GM23338 (cell line): ENCODE measurements at regions not wholly inside any gene's neighbourhood (a gene's known extent, or its start where the extent isn't known, plus 50 kb on each side); places are given as distances from the start of the nearest gene placed in this dataset.

Experiments used
- ATAC-seq: fragments of 200-7000 bp; cut with Tn5 transposase; 3 replicates; pipeline ENCODE4 v1.9.1; 2020
- DNase-seq: peaks from one replicate; pipeline ENCODE4 v3.0.0-alpha.2; 2015; ENCODE audit warnings: low spot score
- H2AFZ ChIP-seq: fragments of 200-600 bp; sonication (generic); 2 replicates; pipeline ENCODE4 v1.8.0; 2016; ENCODE audit warnings: antibody characterized with exemption, mild to moderate bottlenecking, moderate library complexity
- H3F3A ChIP-seq: fragments of 200-600 bp; sonication (generic); replicated peaks from 2 replicates; pipeline ENCODE4 v1.8.0; 2017; ENCODE audit warnings: antibody characterized with exemption, mixed run types, low read depth
- H3K27ac ChIP-seq: fragments of 200-600 bp; sonication (generic); 2 replicates; pipeline ENCODE4 v1.6.1; 2016; ENCODE audit warnings: low read depth
- H3K27me3 ChIP-seq: fragments of 200-600 bp; sonication (generic); 2 replicates; pipeline ENCODE4 v1.8.0; 2016; ENCODE audit warnings: mild to moderate bottlenecking, mixed run types, moderate library complexity; ENCODE audit not compliant: insufficient read depth
- H3K36me3 ChIP-seq: fragments of 200-600 bp; sonication (generic); 2 replicates; pipeline ENCODE4 v1.8.0; 2016; ENCODE audit warnings: mild to moderate bottlenecking; ENCODE audit not compliant: insufficient read depth
- H3K4me1 ChIP-seq: fragments of 200-600 bp; sonication (generic); 2 replicates; pipeline ENCODE4 v1.8.0; 2016; ENCODE audit warnings: mild to moderate bottlenecking, moderate library complexity; ENCODE audit not compliant: insufficient read depth
- H3K4me2 ChIP-seq: fragments of 200-600 bp; sonication (generic); 2 replicates; pipeline ENCODE4 v1.7.1; 2017; ENCODE audit warnings: mixed run types
- H3K4me3 ChIP-seq: fragments of 200-600 bp; sonication (generic); 2 replicates; pipeline ENCODE4 v1.6.1; 2016; ENCODE audit warnings: mixed run types
- H3K79me2 ChIP-seq: fragments of 200-600 bp; sonication (generic); replicated peaks from 2 replicates; pipeline ENCODE4 v1.8.0; 2017; ENCODE audit warnings: mild to moderate bottlenecking; ENCODE audit not compliant: insufficient read depth
- H3K9me2 ChIP-seq: fragments of 200-600 bp; sonication (generic); 2 replicates; pipeline ENCODE4 v1.8.0; 2017; ENCODE audit not compliant: insufficient read depth
- H4K20me1 ChIP-seq: fragments of 200-600 bp; sonication (generic); replicated peaks from 2 replicates; pipeline ENCODE4 v1.8.0; 2017; ENCODE audit warnings: mild to moderate bottlenecking; ENCODE audit not compliant: insufficient read depth
- H3K27ac Mint-ChIP-seq: 2 replicates; pipeline ENCODE4 v1.8.0; 2020; ENCODE audit warnings: inconsistent platforms, mild to moderate bottlenecking, moderate library complexity, mixed read lengths
- H3K27me3 Mint-ChIP-seq: 3 replicates; pipeline ENCODE4 v1.8.0; 2022; ENCODE audit warnings: low read depth, mild to moderate bottlenecking, moderate library complexity, mixed read lengths, inconsistent platforms; ENCODE audit not compliant: insufficient read depth, poor library complexity
- H3K36me3 Mint-ChIP-seq: 3 replicates; pipeline ENCODE4 v1.8.0; 2021; ENCODE audit warnings: low read depth, mild to moderate bottlenecking, inconsistent platforms, moderate library complexity, mixed read lengths
- H3K4me1 Mint-ChIP-seq: 3 replicates; pipeline ENCODE4 v1.8.0; 2020; ENCODE audit warnings: mild to moderate bottlenecking, inconsistent platforms, mixed read lengths
- H3K4me3 Mint-ChIP-seq: 3 replicates; pipeline ENCODE4 v1.8.0; 2021; ENCODE audit warnings: moderate library complexity, mild to moderate bottlenecking, inconsistent platforms, mixed read lengths
- H3K9me3 Mint-ChIP-seq: 3 replicates; pipeline ENCODE4 v1.8.0; 2020; ENCODE audit warnings: moderate library complexity, mild to moderate bottlenecking, inconsistent platforms, mixed read lengths
- CREB1 ChIP-seq: fragments of 250-450 bp; sonication (Bioruptor Pico); IDR thresholded peaks from 2 replicates; pipeline ENCODE4 v1.5.0; 2020; ENCODE audit warnings: low read depth, mild to moderate bottlenecking, moderate library complexity
- CTCF ChIP-seq, 2 experiments: fragments of 200-600 bp in 1 of 2; sonication (generic) in 1 of 2; conservative IDR thresholded peaks; 2 replicates each; pipeline versions ENCODE4 v1.5.1 to v1.6.1; 2016 to 2017; ENCODE audit warnings: antibody characterized with exemption in 2 of 2, low read depth in 2 of 2, mild to moderate bottlenecking in 2 of 2, moderate library complexity in 1 of 2
- ETS1 ChIP-seq: IDR thresholded peaks from 2 replicates; pipeline ENCODE4 v1.6.1; 2016; ENCODE audit warnings: antibody characterized with exemption
- EZH2 ChIP-seq: fragments of 200-600 bp; sonication (generic); IDR thresholded peaks from one replicate; pipeline ENCODE4 v1.8.0; 2017; ENCODE audit warnings: antibody characterized with exemption, mild to moderate bottlenecking, low read depth; ENCODE audit not compliant: unreplicated experiment
- EZH2phosphoT487 ChIP-seq: fragments of 200-600 bp; sonication (generic); IDR thresholded peaks from one replicate; pipeline ENCODE4 v1.8.1; 2018; ENCODE audit warnings: antibody characterized with exemption; ENCODE audit not compliant: unreplicated experiment
- JUNB ChIP-seq: IDR thresholded peaks from one replicate; pipeline ENCODE4 v1.6.1; 2016; ENCODE audit warnings: antibody characterized with exemption; ENCODE audit not compliant: unreplicated experiment
- NANOG ChIP-seq: IDR thresholded peaks from 2 replicates; pipeline ENCODE4 v1.6.1; 2016; ENCODE audit warnings: antibody characterized with exemption, borderline replicate concordance
- POLR2AphosphoS5 ChIP-seq: IDR thresholded peaks from 2 replicates; pipeline ENCODE4 v1.6.1; 2016; ENCODE audit warnings: antibody characterized with exemption, low read depth
- REST ChIP-seq: IDR thresholded peaks from one replicate; pipeline ENCODE4 v1.6.1; 2018; ENCODE audit warnings: antibody characterized with exemption; ENCODE audit not compliant: unreplicated experiment
- STAT1 ChIP-seq: IDR thresholded peaks from one replicate; pipeline ENCODE4 v1.6.1; 2016; ENCODE audit warnings: antibody characterized with exemption; ENCODE audit not compliant: unreplicated experiment
- ZNF114 ChIP-seq: fragments of 250-450 bp; sonication (Bioruptor Pico); IDR thresholded peaks from 2 replicates; pipeline ENCODE4 v1.5.0; 2020; ENCODE audit warnings: mild to moderate bottlenecking, moderate library complexity
- ZNF331 ChIP-seq: fragments of 250-450 bp; sonication (Bioruptor Pico); IDR thresholded peaks from 2 replicates; pipeline ENCODE4 v1.5.0; 2020; ENCODE audit warnings: low read depth, mild to moderate bottlenecking, moderate library complexity
- ZNF462 ChIP-seq: fragments of 250-450 bp; sonication (Bioruptor Pico); IDR thresholded peaks from 2 replicates; pipeline ENCODE4 v1.5.0; 2020; ENCODE audit warnings: mild to moderate bottlenecking, moderate library complexity

- Mint-ChIP-seq H3K4me3 (no peak overlapping the region), H3K27ac (no peak overlapping the region), H3K36me3 (no peaks in the 10 kb centered on the region; the same call in 2 of the 3 replicates), H3K4me1 (peaks cover 2% of the 10 kb centered on the region; the same call in 2 of the 3 replicates), H3K9me3 (no peaks in the 10 kb centered on the region; the same call in 2 of the 3 replicates), H3K27me3 (no peaks in the 10 kb centered on the region)
- H3K36me3 ChIP-seq: no peaks in the 10 kb centered on the region
- H3K4me2 ChIP-seq: no peak overlapping the region
- no peak for ATAC-seq
- H2AFZ ChIP-seq: no peak overlapping the region; the same call in 1 of the 2 replicates
- H3F3A ChIP-seq: no peaks in the 10 kb centered on the region
- no peaks in the 10 kb centered on the region for H3K79me2 ChIP-seq
- H4K20me1 ChIP-seq: no peaks in the 10 kb centered on the region
- H3K9me2 ChIP-seq: peaks cover 4% of the 10 kb centered on the region; the same call in 1 of the 2 replicates
- H3K4me3 ChIP-seq: no peak overlapping the region
- no peak overlapping the region for H3K27ac ChIP-seq
- no peaks in the 10 kb centered on the region for H3K4me1 ChIP-seq
- DNase-seq: no peak
- no peaks in the 10 kb centered on the region for H3K27me3 ChIP-seq
- no peak for TF ChIP-seq ZNF462
- TF ChIP-seq NANOG: no peak
- no peak for TF ChIP-seq STAT1
- no peak for TF ChIP-seq EZH2
- TF ChIP-seq CTCF (conservative IDR thresholded peaks at IDR 0.05; ENCODE audit: low read depth in 2 of 2): no peak
- TF ChIP-seq POLR2AphosphoS5: no peak
- no peak for TF ChIP-seq ZNF331 (CRISPR knock-in tag)
- no peak for TF ChIP-seq ETS1
- TF ChIP-seq REST: no peak
- no peak for TF ChIP-seq EZH2phosphoT487
- TF ChIP-seq JUNB: no peak
- no peak for TF ChIP-seq ZNF114 (CRISPR knock-in tag)
- TF ChIP-seq CREB1 (CRISPR knock-in tag): no peak
Observed at GRCh38 chr20:4375881-4376280, 126.8 kb upstream of the ADRA1D start.
